IMR-90 (cell line): ENCODE measurements at regions not wholly inside any gene's neighbourhood (a gene's known extent, or its start where the extent isn't known, plus 50 kb on each side); places are given as distances from the start of the nearest gene placed in this dataset.
"Not testable (repeated sequence)": the region's sequence is repeated elsewhere in the genome, so short reads cannot be mapped to it uniquely, and the experiment has no call there.

Experiments used
- ATAC-seq: fragments of 200-7000 bp; cut with Tn5 transposase; 2 replicates; pipeline ENCODE4 v1.9.1; 2020; ENCODE audit warnings: low read depth, mild to moderate bottlenecking, moderate library complexity
- BruUV-seq: library from RNA; stranded (reverse); fragments of 400-500 nt; replicated peaks from 2 replicates; lab custom pipeline; 2021; lab: Mats Ljungman, UMichigan
- CTCF ChIA-PET: fragments of 300-600 bp; formaldehyde crosslinking; extraction: SDS; loops from one replicate; lab custom pipeline; 2021; ENCODE audit warnings: antibody characterized with exemption; lab: Yijun Ruan, JAX
- POLR2A ChIA-PET: fragments of 300-600 bp; sonication (Branson Sonifier 250); formaldehyde crosslinking; loops from one replicate; lab custom pipeline; 2022; ENCODE audit warnings: antibody characterized with exemption; ENCODE audit not compliant: unreplicated experiment; lab: Charles Lee
- DNase-seq: peaks from one replicate; pipeline ENCODE4 v3.0.0; 2013
- H2AFZ ChIP-seq: replicated peaks from 2 replicates; pipeline ENCODE3; 2013; ENCODE audit warnings: low read length, mild to moderate bottlenecking; ENCODE audit not compliant: poor library complexity
- H2AK5ac ChIP-seq: 2 replicates; pipeline ENCODE4 v1.6.1; 2013; ENCODE audit warnings: low read depth, low read length, inconsistent platforms
- H2AK9ac ChIP-seq: replicated peaks from 2 replicates; pipeline ENCODE3; 2013; ENCODE audit warnings: mild to moderate bottlenecking, low read depth, low read length, moderate library complexity; ENCODE audit not compliant: poor library complexity
- H2BK120ac ChIP-seq: 2 replicates; pipeline ENCODE4 v1.6.1; 2013; ENCODE audit warnings: low read depth, low read length, inconsistent platforms
- H2BK15ac ChIP-seq: 3 replicates; pipeline ENCODE4 v1.6.1; 2013; ENCODE audit warnings: low read depth, low read length, inconsistent platforms
- H2BK20ac ChIP-seq: 2 replicates; pipeline ENCODE4 v1.6.1; 2013; ENCODE audit warnings: low read depth, mild to moderate bottlenecking, inconsistent platforms, low read length, moderate library complexity
- H2BK5ac ChIP-seq: 2 replicates; pipeline ENCODE4 v1.6.1; 2013; ENCODE audit warnings: mild to moderate bottlenecking, low read depth, low read length, inconsistent platforms; ENCODE audit not compliant: poor library complexity, severe bottlenecking
- H3K14ac ChIP-seq: replicated peaks from 2 replicates; pipeline ENCODE4 v1.6.1; 2013; ENCODE audit warnings: low read depth, low read length, inconsistent platforms
- H3K18ac ChIP-seq: 2 replicates; pipeline ENCODE4 v1.6.1; 2013; ENCODE audit warnings: low read depth, low read length, control low read depth
- H3K23ac ChIP-seq: 2 replicates; pipeline ENCODE4 v1.6.1; 2013; ENCODE audit warnings: low read depth, low read length, inconsistent platforms
- H3K27ac ChIP-seq: 2 replicates; pipeline ENCODE4 v1.5.1; 2013; ENCODE audit warnings: mild to moderate bottlenecking, control low read depth, low read length; ENCODE audit not compliant: insufficient read depth
- H3K27me3 ChIP-seq: 2 replicates; pipeline ENCODE4 v1.6.1; 2013; ENCODE audit warnings: low read length; ENCODE audit not compliant: control insufficient read depth, insufficient read depth
- H3K36me3 ChIP-seq: 2 replicates; pipeline ENCODE4 v1.6.1; 2013; ENCODE audit warnings: low read length, mixed read lengths; ENCODE audit not compliant: control insufficient read depth, insufficient read depth
- H3K4ac ChIP-seq: 2 replicates; pipeline ENCODE4 v1.6.1; 2013; ENCODE audit warnings: low read depth, low read length, inconsistent platforms
- H3K4me1 ChIP-seq: 2 replicates; pipeline ENCODE4 v1.6.1; 2013; ENCODE audit warnings: low read length, mixed read lengths; ENCODE audit not compliant: control insufficient read depth, insufficient read depth
- H3K4me2 ChIP-seq: 2 replicates; pipeline ENCODE4 v1.6.1; 2013; ENCODE audit warnings: low read depth, mild to moderate bottlenecking, control low read depth, low read length, moderate library complexity
- H3K4me3 ChIP-seq: 2 replicates; pipeline ENCODE4 v1.5.1; 2013; ENCODE audit warnings: low read depth, mild to moderate bottlenecking, control low read depth, low read length, moderate library complexity; ENCODE audit not compliant: insufficient read depth
- H3K56ac ChIP-seq: 2 replicates; pipeline ENCODE4 v1.6.1; 2013; ENCODE audit warnings: low read length, inconsistent platforms; ENCODE audit not compliant: insufficient read depth; ENCODE audit errors: extremely low read depth
- H3K79me1 ChIP-seq, 2 experiments: 2 replicates each; pipeline ENCODE4 v1.6.1; 2013; ENCODE audit warnings: low read length in 2 of 2, inconsistent platforms in 1 of 2, low read depth in 1 of 2
- H3K9ac ChIP-seq: 2 replicates; pipeline ENCODE4 v1.6.1; 2013; ENCODE audit warnings: low read depth, low read length, control low read depth
- H3K9me1 ChIP-seq: 2 replicates; pipeline ENCODE4 v1.6.1; 2013; ENCODE audit warnings: low read length, inconsistent platforms; ENCODE audit not compliant: insufficient read depth
- H3K9me3 ChIP-seq: 2 replicates; pipeline ENCODE4 v1.6.1; 2013; ENCODE audit warnings: low read length; ENCODE audit not compliant: control insufficient read depth, insufficient read depth
- H4K20me1 ChIP-seq: 2 replicates; pipeline ENCODE4 v1.6.1; 2013; ENCODE audit warnings: low read length, inconsistent platforms; ENCODE audit not compliant: insufficient read depth
- H4K5ac ChIP-seq: 2 replicates; pipeline ENCODE4 v1.6.1; 2013; ENCODE audit warnings: mild to moderate bottlenecking, low read depth, low read length, control low read depth
- H4K8ac ChIP-seq, 2 experiments: 2 replicates each; pipeline ENCODE4 v1.6.1; 2013; ENCODE audit warnings: low read depth in 2 of 2, low read length in 2 of 2, control low read depth in 1 of 2, inconsistent platforms in 1 of 2
- H4K91ac ChIP-seq: 2 replicates; pipeline ENCODE4 v1.6.1; 2013; ENCODE audit warnings: low read depth, low read length, inconsistent platforms; ENCODE audit not compliant: insufficient read depth
- WGBS, 2 experiments: methylation state at CpG; one replicate each; pipeline versions ENCODE4 v1.1.5 to v1.1.7; 2013; ENCODE audit warnings: missing lambda C conversion rate in 2 of 2; ENCODE audit not compliant: insufficient read length in 1 of 2; ENCODE audit errors: extremely low coverage in 2 of 2; 5-methylcytosine and 5-hydroxymethylcytosine counted together
- dilution Hi-C: fragments of 300-500 bp; cut with HindIII; formaldehyde crosslinking; loops from one replicate; pipeline ENCODE4 v1.14.3; 2018; ENCODE audit warnings: low sequenced_read_pairs; ENCODE audit not compliant: unreplicated experiment
- in situ Hi-C: fragments of 300-500 bp; cut with MboI; formaldehyde crosslinking; loops from 3 replicates; pipeline ENCODE4 v1.14.3; 2019; ENCODE audit warnings: low sequenced_read_pairs, inconsistent platforms, mixed read lengths
- intact Hi-C: fragments of 100-400 bp; cut with micrococcal nuclease; formaldehyde crosslinking; loops from 2 replicates; pipeline ENCODE4 v1.10.0; 2022

DNA sequence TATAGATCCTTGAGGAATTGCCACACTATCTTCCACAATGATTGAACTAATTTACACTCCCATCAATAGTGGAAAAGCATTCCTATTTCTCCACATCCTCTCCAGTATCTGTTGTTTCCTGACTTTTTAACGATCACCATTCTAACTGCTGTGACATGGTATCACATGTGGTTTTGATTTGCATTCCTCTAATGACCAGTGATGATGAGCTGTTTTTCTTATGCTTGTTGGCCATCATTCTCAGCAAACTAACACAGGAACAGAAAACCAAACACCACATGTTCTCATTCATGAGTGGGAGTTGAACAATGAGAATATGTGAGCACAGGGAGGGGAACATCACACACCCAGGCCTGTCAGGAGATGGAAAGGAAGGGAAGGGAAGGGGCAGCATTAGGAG lies 411.8 kb downstream of the BTG1 start:
- H3K4me2 ChIP-seq, H2BK120ac ChIP-seq, H2BK5ac ChIP-seq, H3K9ac ChIP-seq, H3K79me1 ChIP-seq, BruUV-seq, ATAC-seq, H3K23ac ChIP-seq, H2BK20ac ChIP-seq, H2AK9ac ChIP-seq, H4K8ac ChIP-seq, H3K9me1 ChIP-seq, H3K4ac ChIP-seq, H4K91ac ChIP-seq, H2BK15ac ChIP-seq, POLR2A ChIA-PET, intact Hi-C loops, H3K36me3 ChIP-seq, dilution Hi-C loops, H2AFZ ChIP-seq, H3K9me3 ChIP-seq, H2AK5ac ChIP-seq, H3K27ac ChIP-seq, H3K4me3 ChIP-seq, H3K56ac ChIP-seq, H3K4me1 ChIP-seq, H3K14ac ChIP-seq, H4K20me1 ChIP-seq, in situ Hi-C loops, H4K5ac ChIP-seq, H3K18ac ChIP-seq, H3K27me3 ChIP-seq: not testable (repeated sequence)
- no CpG with 5 or more reads among the region's 1 CpG for WGBS, 2 experiments
- CTCF ChIA-PET = interaction anchor here (1.2 kb wide), 1 partner anchor 181 kb away, joined by 3 read pairs; no protein-coding TSS in a partner anchor
- peak; percentile 7 for DNase-seq
